Endothelial cell of umbilical vein (primary cell): ENCODE measurements at regions not wholly inside any gene's neighbourhood (a gene's known extent, or its start where the extent isn't known, plus 50 kb on each side); places are given as distances from the start of the nearest gene placed in this dataset.
A peak's percentile ranks its signal among the peaks of the same experiment; 100 is the strongest.

Source experiments
- BruUV-seq: library from RNA; stranded (reverse); fragments of 400-500 nt; replicated peaks from 2 replicates; lab custom pipeline; 2021; lab: Mats Ljungman, UMichigan
- CTCF ChIA-PET: fragments of 300-600, 350-600 bp; sonication (Branson Sonifier 250); formaldehyde crosslinking; loops from one replicate; lab custom pipeline; 2021; ENCODE audit warnings: antibody characterized with exemption, inconsistent platforms; lab: Charles Lee
- POLR2A ChIA-PET: fragments of 300-600, 350-600 bp; sonication (Branson Sonifier 250); formaldehyde crosslinking; loops from one replicate; lab custom pipeline; 2021; ENCODE audit warnings: antibody characterized with exemption, inconsistent platforms; lab: Charles Lee
- DNase-seq: peaks from one replicate; pipeline ENCODE4 v3.0.0-alpha.2; 2011; ENCODE audit warnings: low read depth, low spot score
- FAIRE-seq: peaks from 2 replicates; lab custom pipeline; 2011; peaks lifted over from hg19 to GRCh38; lab: Jason Lieb, UNC
- H2AFZ ChIP-seq: 2 replicates; pipeline ENCODE4 v1.6.0; 2012; ENCODE audit warnings: low read depth, low read length, control low read depth, inconsistent platforms
- H3K27ac ChIP-seq: 2 replicates; pipeline ENCODE4 v1.5.1; 2011; ENCODE audit warnings: low read depth, mild to moderate bottlenecking, control low read depth, low read length, moderate library complexity; ENCODE audit not compliant: insufficient read depth
- H3K27me3 ChIP-seq, 2 experiments: 2 replicates each; pipeline versions ENCODE4 v1.6.0 to v1.6.1; 2011; ENCODE audit warnings: low read length in 2 of 2, mixed read lengths in 1 of 2; ENCODE audit not compliant: control insufficient read depth in 2 of 2, insufficient read depth in 2 of 2
- H3K36me3 ChIP-seq, 2 experiments: 2 replicates in 1 of 2; 3 replicates in 1 of 2; pipeline ENCODE4 v1.5.1; 2011; ENCODE audit warnings: low read length in 2 of 2, mild to moderate bottlenecking in 1 of 2, moderate library complexity in 1 of 2; ENCODE audit not compliant: control insufficient read depth in 2 of 2, insufficient read depth in 2 of 2; ENCODE audit errors: extremely low read depth in 1 of 2
- H3K4me1 ChIP-seq: 3 replicates; pipeline ENCODE4 v1.5.1; 2011; ENCODE audit warnings: mild to moderate bottlenecking, low read length; ENCODE audit not compliant: control insufficient read depth, insufficient read depth; ENCODE audit errors: extremely low read depth
- H3K4me2 ChIP-seq: 2 replicates; pipeline ENCODE4 v1.6.1; 2011; ENCODE audit warnings: low read length, control low read depth, mixed read lengths; ENCODE audit not compliant: insufficient read depth
- H3K4me3 ChIP-seq, 3 experiments: fragments of 200-600 bp in 1 of 3; sonication (generic), shearing (Covaris generic) in 1 of 3; replicated peaks in 1 of 3; 2 replicates each; pipeline ENCODE4 v1.5.1; 2011 to 2016; ENCODE audit warnings: control low read depth in 3 of 3, low read length in 3 of 3, mild to moderate bottlenecking in 2 of 3, inconsistent platforms in 1 of 3, low read depth in 1 of 3, moderate library complexity in 1 of 3; ENCODE audit not compliant: insufficient read depth in 1 of 3
- H3K79me2 ChIP-seq: 2 replicates; pipeline ENCODE4 v1.6.0; 2012; ENCODE audit warnings: low read length, inconsistent platforms; ENCODE audit not compliant: control insufficient read depth, insufficient read depth
- H3K9ac ChIP-seq: replicated peaks from 2 replicates; pipeline ENCODE3; 2011; ENCODE audit warnings: low read length, control low read depth; ENCODE audit not compliant: insufficient read depth; ENCODE audit errors: extremely low read depth
- H3K9me1 ChIP-seq: replicated peaks from 3 replicates; pipeline ENCODE4 v1.6.0; 2011; ENCODE audit warnings: mild to moderate bottlenecking, low read length; ENCODE audit not compliant: control insufficient read depth, insufficient read depth; ENCODE audit errors: extremely low read depth
- H3K9me3 ChIP-seq: replicated peaks from 2 replicates; pipeline ENCODE4 v1.5.1; 2012; ENCODE audit warnings: low read length, inconsistent platforms; ENCODE audit not compliant: control insufficient read depth, insufficient read depth
- H4K20me1 ChIP-seq: replicated peaks from 2 replicates; pipeline ENCODE3; 2011; ENCODE audit warnings: mild to moderate bottlenecking, low read length; ENCODE audit not compliant: control insufficient read depth, insufficient read depth; ENCODE audit errors: extremely low read depth
- GATA2 ChIP-seq: IDR thresholded peaks from 2 replicates; pipeline ENCODE4 v1.7.0; 2011; ENCODE audit warnings: low read depth, mild to moderate bottlenecking, moderate library complexity, mixed read lengths, low read length; ENCODE audit not compliant: insufficient read length, insufficient read depth
- JUN ChIP-seq: IDR thresholded peaks from 2 replicates; pipeline ENCODE4 v1.6.1; 2011; ENCODE audit warnings: borderline replicate concordance, low read depth; ENCODE audit not compliant: insufficient read length, insufficient read depth
- POLR2AphosphoS5 ChIP-seq: IDR thresholded peaks from 2 replicates; pipeline ENCODE4 v1.6.1; 2012; ENCODE audit warnings: low read depth, mild to moderate bottlenecking, control low read depth, low read length, moderate library complexity; ENCODE audit not compliant: insufficient read depth
- dilution Hi-C: fragments of 300-500 bp; cut with MboI; formaldehyde crosslinking; loops from one replicate; pipeline ENCODE4 v1.15.0; 2019; ENCODE audit warnings: low sequenced_read_pairs; ENCODE audit not compliant: extremely low pct_ligation_motif_present
- intact Hi-C: fragments of 100-400 bp; cut with micrococcal nuclease; formaldehyde crosslinking; loops from one replicate; pipeline ENCODE4 v1.10.0; 2022
- TF ChIP-seq, protein P1 (sequence below), 2 donors: IDR thresholded peaks; 1 replicate in 1 of 2; 2 replicates in 1 of 2; pipeline ENCODE4 v1.5.1; 2011; ENCODE audit warnings: low read length in 2 of 2, mild to moderate bottlenecking in 2 of 2, moderate library complexity in 2 of 2, control low read depth in 1 of 2, inconsistent platforms in 1 of 2, low read depth in 1 of 2; ENCODE audit not compliant: insufficient read depth in 1 of 2; ENCODE audit errors: extremely low read depth in 1 of 2
- TF ChIP-seq, protein P2 (sequence below): IDR thresholded peaks from 2 replicates; pipeline ENCODE4 v1.6.1; 2011; ENCODE audit not compliant: insufficient read depth, insufficient read length

DNA sequence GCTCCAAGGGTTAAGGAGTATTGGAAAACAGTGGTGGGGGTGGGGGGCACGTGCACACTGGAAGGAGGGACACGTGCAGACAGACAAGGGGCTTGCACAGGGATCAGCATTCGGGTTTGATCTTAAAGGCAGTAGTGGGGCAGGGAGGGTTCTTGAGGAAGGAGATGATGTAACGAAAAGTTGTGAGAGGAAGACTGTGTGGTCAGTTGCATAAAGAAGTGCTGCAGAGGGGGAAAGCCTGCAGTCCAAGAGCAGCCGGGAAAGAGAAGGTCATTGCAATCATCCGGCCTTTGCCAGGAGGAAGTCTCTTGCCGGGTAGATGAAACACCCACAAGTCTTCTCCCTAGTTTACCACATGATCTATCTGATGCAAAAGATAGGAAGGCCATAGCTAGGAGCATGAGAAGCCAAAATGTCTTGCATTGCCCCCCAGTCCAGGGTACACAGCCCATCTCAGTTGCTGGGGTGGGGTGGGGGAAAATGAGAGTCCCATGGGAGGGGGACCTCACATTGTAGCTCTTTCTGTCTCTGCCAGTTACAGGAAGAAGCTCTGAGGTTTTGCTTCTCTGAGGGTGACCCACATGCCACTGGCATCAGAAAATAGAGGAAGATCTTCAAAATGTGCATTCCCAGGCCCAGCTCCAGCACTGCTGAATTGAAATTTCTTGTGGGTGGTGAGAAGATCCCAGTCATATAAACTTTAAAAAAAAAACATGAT lies 202.5 kb upstream of the RAB4A start:
- no peak overlapping the region for H2AFZ ChIP-seq
- CTCF ChIA-PET, result no interaction called here
- H3K9me3 ChIP-seq, result no peaks in the 10 kb centered on the region
- no peaks in the 10 kb centered on the region for H3K9me1 ChIP-seq
- H4K20me1 ChIP-seq, result no peaks in the 10 kb centered on the region
- TF ChIP-seq JUN (no peak), GATA2 (no peak), POLR2AphosphoS5 (no peak)
- TF ChIP-seq, protein P1, sequence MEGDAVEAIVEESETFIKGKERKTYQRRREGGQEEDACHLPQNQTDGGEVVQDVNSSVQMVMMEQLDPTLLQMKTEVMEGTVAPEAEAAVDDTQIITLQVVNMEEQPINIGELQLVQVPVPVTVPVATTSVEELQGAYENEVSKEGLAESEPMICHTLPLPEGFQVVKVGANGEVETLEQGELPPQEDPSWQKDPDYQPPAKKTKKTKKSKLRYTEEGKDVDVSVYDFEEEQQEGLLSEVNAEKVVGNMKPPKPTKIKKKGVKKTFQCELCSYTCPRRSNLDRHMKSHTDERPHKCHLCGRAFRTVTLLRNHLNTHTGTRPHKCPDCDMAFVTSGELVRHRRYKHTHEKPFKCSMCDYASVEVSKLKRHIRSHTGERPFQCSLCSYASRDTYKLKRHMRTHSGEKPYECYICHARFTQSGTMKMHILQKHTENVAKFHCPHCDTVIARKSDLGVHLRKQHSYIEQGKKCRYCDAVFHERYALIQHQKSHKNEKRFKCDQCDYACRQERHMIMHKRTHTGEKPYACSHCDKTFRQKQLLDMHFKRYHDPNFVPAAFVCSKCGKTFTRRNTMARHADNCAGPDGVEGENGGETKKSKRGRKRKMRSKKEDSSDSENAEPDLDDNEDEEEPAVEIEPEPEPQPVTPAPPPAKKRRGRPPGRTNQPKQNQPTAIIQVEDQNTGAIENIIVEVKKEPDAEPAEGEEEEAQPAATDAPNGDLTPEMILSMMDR (IDR thresholded peaks at IDR 0.05; ENCODE audit: extremely low read depth in 1 of 2, insufficient read depth in 1 of 2, low read depth in 1 of 2, low read length in 2 of 2), result no peak
- TF ChIP-seq, protein P2, sequence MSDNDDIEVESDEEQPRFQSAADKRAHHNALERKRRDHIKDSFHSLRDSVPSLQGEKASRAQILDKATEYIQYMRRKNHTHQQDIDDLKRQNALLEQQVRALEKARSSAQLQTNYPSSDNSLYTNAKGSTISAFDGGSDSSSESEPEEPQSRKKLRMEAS, result no peak
- no peaks in the 10 kb centered on the region for H3K79me2 ChIP-seq
- no peaks in the 10 kb centered on the region for H3K4me1 ChIP-seq
- FAIRE-seq, result no peak
- H3K4me3 ChIP-seq, result no peak overlapping the region
- no peak overlapping the region for H3K27ac ChIP-seq
- H3K36me3 ChIP-seq, result no peaks in the 10 kb centered on the region
- no peak overlapping the region for H3K9ac ChIP-seq
- dilution Hi-C loops (no loop called here), intact Hi-C loops (no loop called here)
- DNase-seq, result peak; percentile 10
- no peak overlapping the region for H3K4me2 ChIP-seq
- no peaks in the 10 kb centered on the region for H3K27me3 ChIP-seq
- POLR2A ChIA-PET, result no interaction called here
- BruUV-seq, result no TSS peak
